ENCODE measurements at regions not wholly inside any gene's neighbourhood (a gene's known extent, or its start where the extent isn't known, plus 50 kb on each side); places are given as distances from the start of the nearest gene placed in this dataset.
"Not testable (repeated sequence)": the region's sequence is repeated elsewhere in the genome, so short reads cannot be mapped to it uniquely, and the experiment has no call there.

- H3K27ac Mint-ChIP-seq; ATAC-seq; DNase-seq (ENCODE audit: low spot score); H3K4me3 Mint-ChIP-seq; H3K9me3 Mint-ChIP-seq; H3K27me3 Mint-ChIP-seq; H3K36me3 Mint-ChIP-seq; H3K4me1 Mint-ChIP-seq (ENCODE audit: low read depth in 2 of 2): not testable (repeated sequence)
Observed at GRCh38 chr15:30729880-30730590, 104.1 kb downstream of the ARHGAP11B start.

- not testable (repeated sequence) for H3K36me3 Mint-ChIP-seq; H3K27ac Mint-ChIP-seq; H3K4me3 Mint-ChIP-seq; DNase-seq (ENCODE audit: low spot score); H3K27me3 Mint-ChIP-seq; H3K9me3 Mint-ChIP-seq; ATAC-seq; H3K4me1 Mint-ChIP-seq (ENCODE audit: low read depth in 2 of 2)
Observed at GRCh38 chr15:30730633-30731032, 104.7 kb downstream of the ARHGAP11B start.

- H3K27me3 Mint-ChIP-seq; H3K9me3 Mint-ChIP-seq; H3K4me1 Mint-ChIP-seq (ENCODE audit: low read depth in 2 of 2); H3K27ac Mint-ChIP-seq; H3K4me3 Mint-ChIP-seq; DNase-seq (ENCODE audit: low spot score); ATAC-seq: not testable (repeated sequence)
- H3K36me3 Mint-ChIP-seq = peaks cover 11% of the 10 kb centered on the region
Observed at GRCh38 chr15:30732100-30732499, 106.2 kb downstream of the ARHGAP11B start.

GRCh38 chr15:30735884-30736564 lies 110.1 kb downstream of the ARHGAP11B start:
- peaks cover 11% of the 10 kb centered on the region for H3K36me3 Mint-ChIP-seq
- not testable (repeated sequence) for H3K4me3 Mint-ChIP-seq; H3K9me3 Mint-ChIP-seq; H3K27ac Mint-ChIP-seq; H3K27me3 Mint-ChIP-seq; H3K4me1 Mint-ChIP-seq (ENCODE audit: low read depth in 2 of 2); DNase-seq (ENCODE audit: low spot score); ATAC-seq

GRCh38 chr15:30742796-30743195 lies 116.9 kb downstream of the ARHGAP11B start:
- not testable (repeated sequence) for H3K27me3 Mint-ChIP-seq; H3K27ac Mint-ChIP-seq; H3K36me3 Mint-ChIP-seq; H3K4me1 Mint-ChIP-seq (ENCODE audit: low read depth in 2 of 2); H3K9me3 Mint-ChIP-seq; DNase-seq (ENCODE audit: low spot score); ATAC-seq; H3K4me3 Mint-ChIP-seq

- H3K9me3 Mint-ChIP-seq; H3K27me3 Mint-ChIP-seq; H3K27ac Mint-ChIP-seq; H3K4me3 Mint-ChIP-seq; DNase-seq (ENCODE audit: low spot score); H3K4me1 Mint-ChIP-seq (ENCODE audit: low read depth in 2 of 2); ATAC-seq; H3K36me3 Mint-ChIP-seq: not testable (repeated sequence)
Observed at GRCh38 chr15:30749048-30749447, 123.1 kb downstream of the ARHGAP11B start.

- not testable (repeated sequence) for H3K27ac Mint-ChIP-seq; H3K4me1 Mint-ChIP-seq (ENCODE audit: low read depth in 2 of 2); H3K27me3 Mint-ChIP-seq; H3K4me3 Mint-ChIP-seq; H3K9me3 Mint-ChIP-seq; H3K36me3 Mint-ChIP-seq
- DNase-seq (ENCODE audit: low spot score) = peak; percentile 75
- peak; percentile 66 to 69 for ATAC-seq
Observed at GRCh38 chr15:30755036-30755687, 129.2 kb downstream of the ARHGAP11B start.

GRCh38 chr15:30760633-30761032 lies 134.7 kb downstream of the ARHGAP11B start:
- ATAC-seq = peak; percentile 13 to 36
- not testable (repeated sequence) for H3K9me3 Mint-ChIP-seq; DNase-seq (ENCODE audit: low spot score); H3K27ac Mint-ChIP-seq; H3K36me3 Mint-ChIP-seq; H3K4me3 Mint-ChIP-seq; H3K4me1 Mint-ChIP-seq (ENCODE audit: low read depth in 2 of 2); H3K27me3 Mint-ChIP-seq

- H3K9me3 Mint-ChIP-seq; H3K4me1 Mint-ChIP-seq (ENCODE audit: low read depth in 2 of 2); H3K27me3 Mint-ChIP-seq; H3K36me3 Mint-ChIP-seq; ATAC-seq; H3K4me3 Mint-ChIP-seq; H3K27ac Mint-ChIP-seq; DNase-seq (ENCODE audit: low spot score): not testable (repeated sequence)
Observed at GRCh38 chr15:30761365-30761764, 135.4 kb downstream of the ARHGAP11B start.

GRCh38 chr15:30769390-30770124 lies 134.2 kb upstream of the FAN1 start:
- H3K4me1 Mint-ChIP-seq (ENCODE audit: low read depth in 2 of 2); ATAC-seq; H3K9me3 Mint-ChIP-seq; H3K27me3 Mint-ChIP-seq; H3K27ac Mint-ChIP-seq; H3K4me3 Mint-ChIP-seq; DNase-seq (ENCODE audit: low spot score); H3K36me3 Mint-ChIP-seq: not testable (repeated sequence)

- Mint-ChIP-seq H3K9me3 (no peaks in the 10 kb centered on the region), H3K27ac (no peak overlapping the region), H3K4me3 (no peak overlapping the region), H3K4me1 (ENCODE audit: low read depth in 2 of 2) (no peaks in the 10 kb centered on the region), H3K36me3 (no peaks in the 10 kb centered on the region), H3K27me3 (no peaks in the 10 kb centered on the region)
- DNase-seq (ENCODE audit: low spot score) (no peak), ATAC-seq (peak; percentile 10 to 53)
Observed at GRCh38 chr15:30770759-30771158, 133.0 kb upstream of the FAN1 start.

GRCh38 chr15:30783019-30783418 lies 120.7 kb upstream of the FAN1 start:
- H3K9me3 Mint-ChIP-seq = peaks cover 6% of the 10 kb centered on the region
- DNase-seq (ENCODE audit: low spot score) (no peak), ATAC-seq (no peak)
- no peak overlapping the region for H3K27ac Mint-ChIP-seq
- H3K4me1 Mint-ChIP-seq (ENCODE audit: low read depth in 2 of 2) = no peaks in the 10 kb centered on the region
- H3K4me3 Mint-ChIP-seq = no peak overlapping the region
- H3K27me3 Mint-ChIP-seq = peaks cover 7 to 13% of the 10 kb centered on the region in 2 donors
- peaks cover 7% of the 10 kb centered on the region for H3K36me3 Mint-ChIP-seq

GRCh38 chr15:30788595-30788994 lies 115.1 kb upstream of the FAN1 start:
- H3K4me1 Mint-ChIP-seq (ENCODE audit: low read depth in 2 of 2) = peaks cover 0 to 2% of the 10 kb centered on the region in 2 donors
- H3K36me3 Mint-ChIP-seq = no peaks in the 10 kb centered on the region
- H3K27ac Mint-ChIP-seq = no peak overlapping the region
- no peaks in the 10 kb centered on the region for H3K9me3 Mint-ChIP-seq
- no peak for DNase-seq (ENCODE audit: low spot score)
- H3K4me3 Mint-ChIP-seq = no peak overlapping the region
- H3K27me3 Mint-ChIP-seq = peaks cover 8 to 25% of the 10 kb centered on the region in 2 donors
- ATAC-seq = no peak
